Neutrophil (primary cell): ENCODE measurements at regions not wholly inside any gene's neighbourhood (a gene's known extent, or its start where the extent isn't known, plus 50 kb on each side); places are given as distances from the start of the nearest gene placed in this dataset.
"Not testable (repeated sequence)": the region's sequence is repeated elsewhere in the genome, so short reads cannot be mapped to it uniquely, and the experiment has no call there.

ENCODE experiments used
- H3K27ac ChIP-seq: fragments of 200-600 bp; sonication (generic); 2 replicates; pipeline ENCODE4 v1.5.1; 2016; ENCODE audit warnings: mild to moderate bottlenecking, moderate library complexity
- H3K27me3 ChIP-seq: fragments of 200-600 bp; sonication (generic); 2 replicates; pipeline ENCODE4 v1.6.0; 2016; ENCODE audit warnings: mild to moderate bottlenecking
- H3K36me3 ChIP-seq: fragments of 200-600 bp; sonication (generic); 2 replicates; pipeline ENCODE4 v1.5.1; 2017
- H3K4me1 ChIP-seq, 2 experiments: fragments of 200-600 bp in 1 of 2; sonication (generic) in 1 of 2; 1 replicate in 1 of 2; 2 replicates in 1 of 2; pipeline versions ENCODE4 v1.5.1 to v1.6.1; 2013 to 2016; ENCODE audit warnings: low read depth in 1 of 2, low read length in 1 of 2, mild to moderate bottlenecking in 1 of 2, moderate library complexity in 1 of 2; ENCODE audit not compliant: control insufficient read depth in 1 of 2, insufficient read depth in 1 of 2
- H3K4me3 ChIP-seq, 2 experiments: fragments of 200-600 bp in 1 of 2; sonication (generic) in 1 of 2; 1 replicate in 1 of 2; 2 replicates in 1 of 2; pipeline ENCODE4 v1.5.1; 2013 to 2016; ENCODE audit warnings: low read depth in 1 of 2, low read length in 1 of 2, mild to moderate bottlenecking in 1 of 2, moderate library complexity in 1 of 2
- H3K9me3 ChIP-seq: fragments of 200-600 bp; sonication (generic); 2 replicates; pipeline ENCODE4 v1.5.1; 2016
- CTCF ChIP-seq: fragments of 200-600 bp; sonication (generic); IDR thresholded peaks from 2 replicates; pipeline ENCODE4 v1.5.1; 2016; ENCODE audit warnings: antibody characterized with exemption

- H3K27ac ChIP-seq, H3K36me3 ChIP-seq: not testable (repeated sequence)
Measured at GRCh38 chr6:26720663-26721218, 61.2 kb upstream of the ZNF322 start.

GRCh38 chr6:26730019-26730766 lies 70.6 kb upstream of the ZNF322 start:
- not testable (repeated sequence) for H3K27ac ChIP-seq, H3K9me3 ChIP-seq, H3K36me3 ChIP-seq, H3K27me3 ChIP-seq, H3K4me3 ChIP-seq, H3K4me1 ChIP-seq

More at GRCh38 chr6:26720663-26721218, 61.2 kb upstream of the ZNF322 start:
- not testable (repeated sequence) for H3K4me1 ChIP-seq, H3K27me3 ChIP-seq, H3K4me3 ChIP-seq, H3K9me3 ChIP-seq

GRCh38 chr6:26734776-26735472 lies 75.4 kb upstream of the ZNF322 start:
- not testable (repeated sequence) for H3K4me1 ChIP-seq, H3K9me3 ChIP-seq, H3K4me3 ChIP-seq, H3K36me3 ChIP-seq, H3K27me3 ChIP-seq, H3K27ac ChIP-seq

- H3K9me3 ChIP-seq: peaks cover 12% of the 10 kb centered on the region
- no peak for TF ChIP-seq CTCF
- no peak overlapping the region for H3K27ac ChIP-seq
- H3K4me1 ChIP-seq: no peaks in the 10 kb centered on the region
- no peaks in the 10 kb centered on the region for H3K36me3 ChIP-seq
- H3K27me3 ChIP-seq: peaks cover 31% of the 10 kb centered on the region
- no peak overlapping the region for H3K4me3 ChIP-seq
Measured at GRCh38 chr6:26739811-26740210, 80.3 kb upstream of the ZNF322 start.

GRCh38 chr6:26743157-26743821 lies 83.7 kb upstream of the ZNF322 start:
- Histone ChIP-seq H3K27me3 (peaks cover 52% of the 10 kb centered on the region), H3K9me3 (peaks cover 17% of the 10 kb centered on the region), H3K4me3 (no peak overlapping the region), H3K27ac (no peak overlapping the region), H3K36me3 (no peaks in the 10 kb centered on the region), H3K4me1 (no peaks in the 10 kb centered on the region)
- no peak for TF ChIP-seq CTCF

GRCh38 chr6:26743941-26744699 lies 84.6 kb upstream of the ZNF322 start:
- Histone ChIP-seq H3K36me3 (no peaks in the 10 kb centered on the region), H3K27ac (no peak overlapping the region), H3K4me1 (no peaks in the 10 kb centered on the region), H3K9me3 (peaks cover 17% of the 10 kb centered on the region), H3K4me3 (no peak overlapping the region), H3K27me3 (peaks cover 57% of the 10 kb centered on the region)
- no peak for TF ChIP-seq CTCF

GRCh38 chr6:26744837-26745282 lies 85.3 kb upstream of the ZNF322 start:
- H3K4me3 ChIP-seq, H3K36me3 ChIP-seq, H3K4me1 ChIP-seq, H3K27ac ChIP-seq: not testable (repeated sequence)
- Histone ChIP-seq H3K27me3 (peaks cover 65% of the 10 kb centered on the region), H3K9me3 (peaks cover 11% of the 10 kb centered on the region)

- H3K4me3 ChIP-seq: not testable (repeated sequence)
Measured at GRCh38 chr6:26745964-26746363, 86.4 kb upstream of the ZNF322 start.

GRCh38 chr6:26749126-26749758 lies 89.7 kb upstream of the ZNF322 start:
- not testable (repeated sequence) for H3K27ac ChIP-seq, H3K4me3 ChIP-seq, H3K36me3 ChIP-seq, H3K4me1 ChIP-seq, H3K9me3 ChIP-seq
- peaks cover 55% of the 10 kb centered on the region for H3K27me3 ChIP-seq

More at GRCh38 chr6:26745964-26746363, 86.4 kb upstream of the ZNF322 start:
- not testable (repeated sequence) for H3K4me1 ChIP-seq, H3K9me3 ChIP-seq, H3K27ac ChIP-seq, H3K36me3 ChIP-seq
- H3K27me3 ChIP-seq: peaks cover 70% of the 10 kb centered on the region
